SK-N-SH treated with all-trans-retinoic acid at 6 μM for 48 hours (cell line): ENCODE measurements at regions not wholly inside any gene's neighbourhood (a gene's known extent, or its start where the extent isn't known, plus 50 kb on each side); places are given as distances from the start of the nearest gene placed in this dataset.

Source experiments
- ATAC-seq: fragments of 200-7000 bp; cut with Tn5 transposase; 3 replicates; pipeline ENCODE4 v1.9.1; 2020; ENCODE audit warnings: mild to moderate bottlenecking, moderate library complexity
- ARNTL ChIP-seq: fragments of 450-650 bp; formaldehyde crosslinking; IDR thresholded peaks from 2 replicates; pipeline ENCODE4 v1.5.0; 2020; ENCODE audit warnings: low read depth, mild to moderate bottlenecking, moderate library complexity, borderline replicate concordance
- BACH2 ChIP-seq: fragments of 250-450 bp; sonication (Bioruptor Pico); IDR thresholded peaks from 2 replicates; pipeline ENCODE4 v1.9.0; 2021; ENCODE audit warnings: mild to moderate bottlenecking, borderline replicate concordance
- CSDC2 ChIP-seq: fragments of 250-450 bp; sonication (Bioruptor Pico); IDR thresholded peaks from 2 replicates; pipeline ENCODE4 v1.5.0; 2020; ENCODE audit warnings: mild to moderate bottlenecking, moderate library complexity
- ESRRG ChIP-seq: fragments of 250-450 bp; sonication (Bioruptor Pico); IDR thresholded peaks from 2 replicates; pipeline ENCODE4 v1.6.1; 2021; ENCODE audit warnings: mild to moderate bottlenecking
- GLIS3 ChIP-seq: fragments of 250-450 bp; sonication (Bioruptor Pico); IDR thresholded peaks from 2 replicates; pipeline ENCODE4 v1.5.0; 2020; ENCODE audit warnings: mild to moderate bottlenecking, moderate library complexity
- ISL1 ChIP-seq: fragments of 250-450 bp; sonication (Bioruptor Pico); IDR thresholded peaks from 2 replicates; pipeline ENCODE4 v2.1.2; 2022; ENCODE audit warnings: mild to moderate bottlenecking, moderate library complexity
- OSR1 ChIP-seq: fragments of 250-450 bp; sonication (Bioruptor Pico); IDR thresholded peaks from 2 replicates; pipeline ENCODE4 v1.8.0; 2022; ENCODE audit warnings: moderate library complexity, mild to moderate bottlenecking, inconsistent platforms
- PPARA ChIP-seq: fragments of 250-450 bp; sonication (Bioruptor Pico); IDR thresholded peaks from 2 replicates; pipeline ENCODE4 v1.5.0; 2020; ENCODE audit warnings: mild to moderate bottlenecking, borderline replicate concordance
- RARB ChIP-seq: fragments of 250-450 bp; sonication (Bioruptor Pico); IDR thresholded peaks from 2 replicates; pipeline ENCODE4 v1.8.0; 2021; ENCODE audit warnings: mild to moderate bottlenecking, moderate library complexity
- SNAI2 ChIP-seq: fragments of 250-450 bp; sonication (Bioruptor Pico); IDR thresholded peaks from 2 replicates; pipeline ENCODE4 v1.5.0; 2020; ENCODE audit warnings: mild to moderate bottlenecking, moderate library complexity
- TCF4 ChIP-seq: fragments of 250-450 bp; sonication (Bioruptor Pico); IDR thresholded peaks from 2 replicates; pipeline ENCODE4 v1.8.0; 2021; ENCODE audit warnings: mild to moderate bottlenecking, moderate library complexity, borderline replicate concordance
- TOX ChIP-seq: fragments of 250-450 bp; sonication (Bioruptor Pico); IDR thresholded peaks from 2 replicates; pipeline ENCODE4 v1.8.0; 2021; ENCODE audit warnings: mild to moderate bottlenecking, moderate library complexity, borderline replicate concordance
- ZC3H10 ChIP-seq: fragments of 250-450 bp; sonication (Bioruptor Pico); IDR thresholded peaks from 2 replicates; pipeline ENCODE4 v1.5.1; 2021; ENCODE audit warnings: mild to moderate bottlenecking, moderate library complexity
- ZFP3 ChIP-seq: fragments of 250-450 bp; sonication (Bioruptor Pico); IDR thresholded peaks from 2 replicates; pipeline ENCODE4 v1.5.0; 2020; ENCODE audit warnings: mild to moderate bottlenecking, moderate library complexity
- ZFP30 ChIP-seq: fragments of 450-650 bp; formaldehyde crosslinking; IDR thresholded peaks from 2 replicates; pipeline ENCODE4 v1.5.0; 2022; ENCODE audit warnings: mild to moderate bottlenecking, moderate library complexity
- ZNF565 ChIP-seq: fragments of 450-650 bp; formaldehyde crosslinking; conservative IDR thresholded peaks from 2 replicates; pipeline ENCODE4 v1.5.0; 2020; ENCODE audit warnings: low read depth, mild to moderate bottlenecking, moderate library complexity
- ZNF70 ChIP-seq: fragments of 450-650 bp; formaldehyde crosslinking; IDR thresholded peaks from 2 replicates; pipeline ENCODE4 v1.5.0; 2020; ENCODE audit warnings: mild to moderate bottlenecking, moderate library complexity
- ZNF8 ChIP-seq: fragments of 450-650 bp; formaldehyde crosslinking; IDR thresholded peaks from 2 replicates; pipeline ENCODE4 v1.5.0; 2020; ENCODE audit warnings: mild to moderate bottlenecking, moderate library complexity
- TF ChIP-seq, protein P1 (sequence below): fragments of 250-450 bp; sonication (Bioruptor Pico); IDR thresholded peaks from 2 replicates; pipeline ENCODE4 v1.5.1; 2020; ENCODE audit warnings: low read depth, mild to moderate bottlenecking, moderate library complexity
- TF ChIP-seq, protein P2 (sequence below): fragments of 250-450 bp; sonication (Bioruptor Pico); IDR thresholded peaks from 2 replicates; pipeline ENCODE4 v1.5.0; 2020; ENCODE audit warnings: mild to moderate bottlenecking, moderate library complexity
- TF ChIP-seq, protein P3 (sequence below): fragments of 250-450 bp; sonication (Bioruptor Pico); IDR thresholded peaks from 2 replicates; pipeline ENCODE4 v1.5.1; 2021; ENCODE audit warnings: mild to moderate bottlenecking, moderate library complexity

DNA sequence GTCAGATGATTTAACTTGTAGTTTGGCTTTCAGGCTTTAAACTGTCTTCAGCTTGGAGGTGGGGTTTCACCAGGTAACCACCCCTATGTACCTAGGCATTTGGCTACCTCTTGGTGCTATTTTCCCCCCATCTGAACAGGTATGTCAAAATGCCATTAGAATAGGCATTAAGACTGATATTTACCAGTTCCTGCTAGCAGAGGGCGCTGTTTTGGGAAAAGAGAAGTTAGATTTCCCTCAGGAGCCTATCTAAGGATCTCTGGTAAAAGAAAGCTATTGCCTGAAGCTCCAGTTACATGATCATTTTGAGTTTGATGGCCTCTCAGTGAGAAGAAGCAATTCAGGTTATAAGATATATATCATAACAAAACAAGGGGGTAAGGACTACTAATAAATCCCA is 879.1 kb downstream of the SH3BGRL start:
- ATAC-seq, result no peak
- TF ChIP-seq TOX (CRISPR knock-in tag), result no peak
- no peak for TF ChIP-seq SNAI2 (CRISPR knock-in tag)
- no peak for TF ChIP-seq PPARA (CRISPR knock-in tag)
- no peak for TF ChIP-seq BACH2 (CRISPR knock-in tag)
- TF ChIP-seq ZNF565, result no peak
- TF ChIP-seq CSDC2 (CRISPR knock-in tag), result no peak
- no peak for TF ChIP-seq GLIS3
- no peak for TF ChIP-seq OSR1 (CRISPR knock-in tag)
- TF ChIP-seq ZC3H10, result no peak
- no peak for TF ChIP-seq TCF4

DNA sequence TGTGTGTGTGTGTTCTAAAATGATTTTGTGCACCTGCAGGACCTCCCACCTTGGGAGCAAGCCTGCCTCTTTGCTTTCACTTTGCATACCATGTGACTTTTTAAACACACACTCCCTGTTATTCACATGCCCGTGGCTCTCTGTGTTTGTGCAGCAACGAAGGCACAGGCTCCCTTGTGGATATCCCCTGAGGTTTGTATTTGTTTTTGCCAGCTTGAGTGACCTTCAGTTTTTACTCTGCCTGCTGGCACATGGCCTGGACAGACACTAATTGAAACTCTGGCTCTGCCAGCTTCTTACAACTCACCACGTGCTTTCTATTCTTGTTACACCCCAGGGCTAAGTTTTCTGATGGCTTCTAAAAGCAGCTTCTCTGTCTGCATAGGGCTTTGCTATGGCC is 885.8 kb downstream of the SH3BGRL start:
- ATAC-seq, result no peak
- TF ChIP-seq ZFP3 (CRISPR knock-in tag) (no peak), TCF4 (no peak)

DNA sequence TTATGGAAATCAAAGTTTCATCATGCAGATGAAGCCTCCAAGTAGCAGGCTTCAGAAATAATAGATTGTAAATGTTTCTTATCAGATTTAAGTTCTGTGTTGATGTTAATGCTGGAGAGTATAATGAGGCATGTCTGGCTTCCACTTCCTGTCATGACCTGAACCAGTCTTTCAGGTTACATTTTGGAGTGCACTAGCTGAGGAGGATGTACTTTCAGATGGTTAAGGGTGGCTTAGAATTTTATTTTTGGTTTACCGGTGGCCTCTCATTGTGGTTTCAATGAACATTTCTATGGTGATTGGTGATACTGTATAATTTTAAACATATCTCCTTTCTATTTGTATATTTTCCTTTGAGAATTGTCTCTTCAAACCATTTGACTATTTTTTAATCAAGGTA is 890.4 kb downstream of the SH3BGRL start:
- TF ChIP-seq SNAI2 (CRISPR knock-in tag) (no peak), ZNF8 (CRISPR knock-in tag) (no peak), ARNTL (CRISPR knock-in tag) (no peak), ZNF565 (no peak), ESRRG (no peak), ISL1 (no peak)
- TF ChIP-seq, protein P1, sequence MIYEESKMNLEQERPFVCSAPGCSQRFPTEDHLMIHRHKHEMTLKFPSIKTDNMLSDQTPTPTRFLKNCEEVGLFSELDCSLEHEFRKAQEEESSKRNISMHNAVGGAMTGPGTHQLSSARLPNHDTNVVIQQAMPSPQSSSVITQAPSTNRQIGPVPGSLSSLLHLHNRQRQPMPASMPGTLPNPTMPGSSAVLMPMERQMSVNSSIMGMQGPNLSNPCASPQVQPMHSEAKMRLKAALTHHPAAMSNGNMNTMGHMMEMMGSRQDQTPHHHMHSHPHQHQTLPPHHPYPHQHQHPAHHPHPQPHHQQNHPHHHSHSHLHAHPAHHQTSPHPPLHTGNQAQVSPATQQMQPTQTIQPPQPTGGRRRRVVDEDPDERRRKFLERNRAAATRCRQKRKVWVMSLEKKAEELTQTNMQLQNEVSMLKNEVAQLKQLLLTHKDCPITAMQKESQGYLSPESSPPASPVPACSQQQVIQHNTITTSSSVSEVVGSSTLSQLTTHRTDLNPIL (CRISPR knock-in tag), result no peak
- TF ChIP-seq, protein P2, sequence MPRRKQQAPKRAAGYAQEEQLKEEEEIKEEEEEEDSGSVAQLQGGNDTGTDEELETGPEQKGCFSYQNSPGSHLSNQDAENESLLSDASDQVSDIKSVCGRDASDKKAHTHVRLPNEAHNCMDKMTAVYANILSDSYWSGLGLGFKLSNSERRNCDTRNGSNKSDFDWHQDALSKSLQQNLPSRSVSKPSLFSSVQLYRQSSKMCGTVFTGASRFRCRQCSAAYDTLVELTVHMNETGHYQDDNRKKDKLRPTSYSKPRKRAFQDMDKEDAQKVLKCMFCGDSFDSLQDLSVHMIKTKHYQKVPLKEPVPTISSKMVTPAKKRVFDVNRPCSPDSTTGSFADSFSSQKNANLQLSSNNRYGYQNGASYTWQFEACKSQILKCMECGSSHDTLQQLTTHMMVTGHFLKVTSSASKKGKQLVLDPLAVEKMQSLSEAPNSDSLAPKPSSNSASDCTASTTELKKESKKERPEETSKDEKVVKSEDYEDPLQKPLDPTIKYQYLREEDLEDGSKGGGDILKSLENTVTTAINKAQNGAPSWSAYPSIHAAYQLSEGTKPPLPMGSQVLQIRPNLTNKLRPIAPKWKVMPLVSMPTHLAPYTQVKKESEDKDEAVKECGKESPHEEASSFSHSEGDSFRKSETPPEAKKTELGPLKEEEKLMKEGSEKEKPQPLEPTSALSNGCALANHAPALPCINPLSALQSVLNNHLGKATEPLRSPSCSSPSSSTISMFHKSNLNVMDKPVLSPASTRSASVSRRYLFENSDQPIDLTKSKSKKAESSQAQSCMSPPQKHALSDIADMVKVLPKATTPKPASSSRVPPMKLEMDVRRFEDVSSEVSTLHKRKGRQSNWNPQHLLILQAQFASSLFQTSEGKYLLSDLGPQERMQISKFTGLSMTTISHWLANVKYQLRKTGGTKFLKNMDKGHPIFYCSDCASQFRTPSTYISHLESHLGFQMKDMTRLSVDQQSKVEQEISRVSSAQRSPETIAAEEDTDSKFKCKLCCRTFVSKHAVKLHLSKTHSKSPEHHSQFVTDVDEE (CRISPR knock-in tag), result no peak
- TF ChIP-seq, all 23 proteins: peak for 0
- ATAC-seq, result no peak

DNA sequence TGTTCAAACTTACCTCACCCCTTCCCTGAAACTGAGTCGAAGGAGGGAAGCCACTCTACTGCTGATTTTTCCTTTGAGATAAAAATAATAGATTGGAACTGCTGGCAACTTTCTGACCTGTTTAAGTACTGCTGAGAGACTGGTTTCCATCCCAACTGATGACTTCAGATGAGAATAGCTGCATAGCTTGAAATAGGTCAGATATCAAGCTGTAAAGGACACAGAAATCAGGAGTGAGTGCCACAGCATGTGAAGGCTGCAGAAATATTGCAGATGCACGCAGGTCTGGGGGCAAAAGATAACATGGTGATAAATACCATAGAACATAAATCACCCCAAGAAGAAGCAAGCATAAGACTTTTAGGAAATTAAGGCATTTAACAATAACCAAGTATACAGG is 923.2 kb downstream of the SH3BGRL start:
- TF ChIP-seq ZFP30 (CRISPR knock-in tag) (no peak), RARB (no peak), PPARA (CRISPR knock-in tag) (no peak), ZNF70 (CRISPR knock-in tag) (no peak)
- TF ChIP-seq, protein P3, sequence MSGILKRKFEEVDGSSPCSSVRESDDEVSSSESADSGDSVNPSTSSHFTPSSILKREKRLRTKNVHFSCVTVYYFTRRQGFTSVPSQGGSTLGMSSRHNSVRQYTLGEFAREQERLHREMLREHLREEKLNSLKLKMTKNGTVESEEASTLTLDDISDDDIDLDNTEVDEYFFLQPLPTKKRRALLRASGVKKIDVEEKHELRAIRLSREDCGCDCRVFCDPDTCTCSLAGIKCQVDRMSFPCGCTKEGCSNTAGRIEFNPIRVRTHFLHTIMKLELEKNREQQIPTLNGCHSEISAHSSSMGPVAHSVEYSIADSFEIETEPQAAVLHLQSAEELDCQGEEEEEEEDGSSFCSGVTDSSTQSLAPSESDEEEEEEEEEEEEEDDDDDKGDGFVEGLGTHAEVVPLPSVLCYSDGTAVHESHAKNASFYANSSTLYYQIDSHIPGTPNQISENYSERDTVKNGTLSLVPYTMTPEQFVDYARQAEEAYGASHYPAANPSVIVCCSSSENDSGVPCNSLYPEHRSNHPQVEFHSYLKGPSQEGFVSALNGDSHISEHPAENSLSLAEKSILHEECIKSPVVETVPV (CRISPR knock-in tag), result no peak
- no peak for ATAC-seq

DNA sequence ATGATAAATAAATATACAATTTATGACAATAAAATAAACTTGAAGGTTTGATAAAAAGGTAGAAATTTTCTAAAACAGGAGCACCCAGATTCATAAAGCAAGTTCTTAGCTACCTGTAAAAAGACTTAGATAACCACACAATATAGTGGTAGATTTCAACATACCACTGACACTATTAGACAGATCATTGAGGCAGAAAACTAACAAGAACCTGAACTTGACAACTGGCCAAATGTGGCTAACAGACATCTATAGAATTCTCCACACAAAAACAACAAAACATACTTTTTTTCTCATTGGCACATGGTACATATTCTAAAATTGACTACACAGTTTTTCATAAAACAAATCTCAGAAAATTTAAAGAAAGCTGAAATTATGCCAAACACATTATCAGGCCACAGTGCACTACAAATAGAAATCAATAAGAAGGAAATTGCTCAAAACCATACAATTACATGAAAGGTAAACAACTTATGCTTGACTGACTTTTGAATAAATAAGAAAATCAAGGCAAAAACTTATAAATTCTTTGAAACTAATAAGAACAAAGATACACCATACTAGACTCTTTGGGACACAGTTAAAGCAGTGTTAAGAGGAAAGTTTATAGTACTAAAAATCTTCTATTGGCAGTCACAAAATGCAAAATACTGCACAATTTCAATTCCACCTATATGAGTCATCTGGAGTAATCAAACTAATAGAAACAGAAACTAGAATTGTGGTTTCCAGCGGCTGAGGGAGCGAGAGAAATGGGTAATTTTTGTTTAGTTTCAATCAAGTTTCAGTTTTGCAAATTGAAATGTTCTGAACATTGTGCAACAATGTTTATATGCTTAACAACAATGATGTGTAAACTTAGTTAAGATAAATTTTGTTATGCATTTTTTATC is 925.6 kb downstream of the SH3BGRL start:
- no peak for ATAC-seq
- TF ChIP-seq, protein P3 (CRISPR knock-in tag), result no peak
- no peak for TF ChIP-seq TOX (CRISPR knock-in tag)
- no peak for TF ChIP-seq ZC3H10
